GM18870 (cell line): ENCODE measurements at regions not wholly inside any gene's neighbourhood (a gene's known extent, or its start where the extent isn't known, plus 50 kb on each side); places are given as distances from the start of the nearest gene placed in this dataset.

Source experiments
- ATAC-seq: cut with Tn5 transposase; IDR thresholded peaks from one replicate; pipeline ENCODE4 v1.9.1; 2021; ENCODE audit warnings: moderate library complexity; ENCODE audit not compliant: unreplicated experiment

DNA sequence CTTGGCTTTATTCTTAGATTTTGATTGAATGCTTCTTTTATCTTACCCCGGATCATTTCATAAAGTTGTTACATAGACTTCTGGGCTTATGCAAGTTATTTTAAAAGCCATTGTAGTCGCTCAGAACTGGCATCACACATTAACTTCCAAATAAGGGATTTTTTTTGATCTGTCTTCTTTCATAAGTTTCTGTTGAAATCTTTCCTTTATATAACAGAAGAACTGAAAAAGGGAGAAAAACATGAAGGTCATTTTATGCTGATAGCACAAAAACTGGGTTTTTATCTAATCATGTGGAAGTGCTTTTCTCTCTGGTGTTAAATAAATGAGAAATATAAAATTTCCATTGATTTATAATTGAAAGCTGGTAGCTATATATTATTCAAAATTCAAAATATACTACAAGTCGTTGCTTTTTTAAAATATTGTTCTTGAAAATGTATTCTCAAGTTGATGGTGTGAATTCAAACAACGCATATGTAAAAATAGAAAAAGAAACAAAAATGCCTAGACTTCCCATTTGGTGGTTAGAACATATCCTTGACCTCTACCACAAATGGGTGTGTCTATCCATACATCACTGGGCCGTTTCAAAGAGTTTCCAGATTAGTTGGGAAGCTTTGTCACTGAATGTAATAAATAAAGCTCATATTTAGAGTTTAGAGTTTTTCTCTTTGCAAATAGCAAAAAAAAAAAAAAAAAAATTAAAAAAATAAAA, 258.3 kb upstream of the ZPLD1 start:
- no peak for ATAC-seq

DNA sequence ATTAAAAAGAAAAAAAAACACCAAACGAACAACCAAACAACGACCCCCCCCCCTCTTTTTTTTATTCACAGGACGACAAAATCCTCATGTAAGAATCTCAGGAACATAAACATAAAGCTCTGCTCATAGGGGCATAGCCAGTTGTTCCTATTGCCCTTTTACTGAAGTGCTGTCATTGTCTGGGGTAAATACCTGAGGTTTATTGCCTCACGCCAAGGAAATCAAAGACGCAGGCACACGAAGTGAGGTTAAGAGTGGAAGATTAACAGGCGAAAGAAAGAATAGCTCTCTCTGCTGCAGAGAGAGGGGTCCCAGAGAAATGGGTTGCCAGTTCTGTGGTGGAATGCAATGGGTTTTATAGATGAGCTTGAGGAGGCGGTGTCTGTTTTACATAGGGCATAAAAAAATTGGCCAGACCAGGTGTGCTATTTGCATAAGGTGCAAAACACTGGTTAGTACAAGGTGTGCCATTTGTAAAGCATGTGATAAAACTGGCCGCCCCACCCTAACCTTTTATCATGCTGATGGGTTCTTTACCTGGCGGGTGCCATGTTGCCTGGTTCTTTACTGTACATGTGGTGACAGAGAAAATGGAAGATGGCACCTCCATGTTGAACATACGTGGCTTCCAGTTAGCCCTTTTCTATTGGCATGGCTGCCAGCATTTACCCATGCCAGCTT, 257.6 kb upstream of the ZPLD1 start:
- ATAC-seq, result no peak

DNA sequence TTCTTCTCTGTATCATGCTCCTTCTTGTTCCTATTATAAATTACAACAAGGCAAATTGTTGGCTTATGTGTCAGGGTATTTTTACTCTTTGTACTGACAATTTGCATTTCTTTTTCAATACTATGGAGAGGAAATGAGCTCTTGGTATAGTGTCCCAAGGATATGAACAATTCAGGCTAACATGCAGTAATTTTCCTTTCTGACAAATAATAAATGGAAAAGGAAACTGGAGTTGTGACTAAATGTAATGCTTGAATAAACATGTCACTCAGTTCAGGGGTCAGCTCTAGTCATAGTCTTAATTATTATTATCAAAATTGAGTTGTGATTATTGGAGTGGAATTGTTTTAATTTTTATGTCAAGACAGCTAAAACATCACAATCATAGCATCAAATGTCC, 256.0 kb upstream of the ZPLD1 start:
- no peak for ATAC-seq

DNA sequence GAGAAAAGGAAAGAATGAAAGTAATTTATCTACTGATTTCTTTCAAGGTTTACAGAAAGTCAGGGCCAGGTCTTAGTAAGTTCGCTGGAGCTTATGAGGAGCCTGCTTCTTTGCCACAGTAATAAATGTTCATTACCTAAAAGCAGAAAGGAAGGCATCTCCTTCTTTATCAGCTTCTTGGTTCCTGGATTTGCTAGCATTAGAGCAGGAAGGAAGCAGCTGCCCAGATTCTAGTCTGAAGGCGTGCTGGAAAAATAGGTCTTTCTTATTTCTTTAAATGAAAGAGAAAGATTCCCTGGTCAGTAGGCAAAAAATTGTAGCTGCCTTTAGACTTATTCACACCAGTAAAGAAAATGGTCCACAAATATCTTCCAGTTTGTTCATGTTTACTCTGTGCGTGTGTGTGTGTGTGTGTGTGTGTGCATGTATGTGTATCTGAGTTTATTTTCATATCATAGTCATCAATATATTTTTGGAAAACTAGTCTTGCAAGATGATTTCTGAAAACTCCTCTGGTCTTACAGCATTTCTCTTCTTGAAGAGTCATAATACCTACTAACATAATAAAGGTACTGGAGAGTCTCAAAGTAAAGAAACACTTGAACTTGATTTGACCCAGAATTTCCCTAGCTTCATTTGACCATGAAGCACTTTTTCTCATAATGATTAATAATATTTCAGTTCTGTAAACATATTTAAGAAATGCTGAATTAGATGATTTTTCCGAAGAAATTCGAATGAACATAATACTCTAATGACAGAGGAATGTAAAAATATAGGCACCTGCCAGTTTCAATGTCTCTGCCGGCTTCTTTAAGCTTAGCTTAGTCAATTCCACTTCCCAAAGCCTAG, 255.3 kb upstream of the ZPLD1 start:
- ATAC-seq, result peak; percentile 63

DNA sequence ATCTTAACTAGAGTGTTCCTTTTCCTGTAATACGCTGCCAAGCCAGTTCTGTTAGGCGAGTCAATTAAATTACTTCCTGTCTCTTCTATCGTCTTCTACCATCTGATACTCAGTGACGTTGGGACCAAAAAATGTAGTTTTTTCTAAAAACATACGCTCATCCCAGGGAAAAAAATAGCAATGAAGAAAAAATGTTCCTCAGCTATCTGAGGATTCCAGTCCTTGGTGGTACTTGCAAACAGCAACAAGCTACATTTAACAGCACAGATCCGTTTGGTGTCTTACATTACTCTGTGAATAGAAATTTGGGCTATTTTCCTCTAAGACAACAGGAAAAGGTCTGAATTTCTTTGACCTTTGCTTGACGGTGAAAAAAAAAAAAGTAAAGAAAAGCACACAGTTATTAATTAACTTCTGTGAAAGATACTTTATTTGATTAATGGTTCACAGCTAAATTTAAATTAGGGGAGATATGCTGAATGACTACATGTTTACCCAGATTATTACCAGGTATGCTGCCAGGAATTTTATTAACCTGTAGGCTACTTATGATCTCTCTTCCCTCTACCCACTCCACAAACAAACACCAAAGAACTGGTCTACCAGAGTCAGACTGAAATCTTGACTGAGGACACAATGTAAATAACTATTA, 254.4 kb upstream of the ZPLD1 start:
- ATAC-seq, result no peak

DNA sequence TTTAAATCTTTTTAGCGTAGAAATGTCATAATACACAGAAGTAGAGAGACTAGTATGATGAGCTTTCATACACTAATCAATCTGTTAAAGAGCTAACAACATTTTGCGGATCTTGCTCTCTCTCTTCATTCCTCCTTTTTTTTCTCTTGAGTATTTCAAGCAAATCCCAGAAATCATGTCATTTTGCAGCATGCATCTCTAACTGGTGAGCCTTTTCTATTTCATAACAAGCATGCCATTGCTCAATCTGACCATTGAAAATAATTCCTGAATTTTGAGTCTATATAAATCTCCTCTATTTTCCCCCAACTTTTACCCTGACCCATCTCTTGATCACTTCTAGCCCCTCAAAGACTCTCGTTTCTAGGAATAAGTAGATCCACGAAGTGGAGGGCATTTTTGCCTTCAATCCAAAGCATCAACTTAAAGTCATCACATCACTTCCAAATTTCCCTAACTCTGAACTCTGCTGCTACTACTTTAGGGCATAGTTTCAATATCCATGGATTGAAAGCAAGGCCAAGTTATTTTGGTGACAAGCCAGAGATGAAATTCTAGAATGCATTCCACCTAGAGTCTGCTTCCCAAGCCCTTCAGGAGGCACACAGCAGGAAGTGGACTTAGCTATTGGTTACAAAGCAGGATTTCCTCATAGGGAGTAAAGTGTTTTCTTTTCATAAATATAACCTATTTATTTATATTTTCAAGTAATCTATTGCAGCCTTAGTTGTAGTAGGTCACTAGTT, 253.5 kb upstream of the ZPLD1 start:
- no peak for ATAC-seq

DNA sequence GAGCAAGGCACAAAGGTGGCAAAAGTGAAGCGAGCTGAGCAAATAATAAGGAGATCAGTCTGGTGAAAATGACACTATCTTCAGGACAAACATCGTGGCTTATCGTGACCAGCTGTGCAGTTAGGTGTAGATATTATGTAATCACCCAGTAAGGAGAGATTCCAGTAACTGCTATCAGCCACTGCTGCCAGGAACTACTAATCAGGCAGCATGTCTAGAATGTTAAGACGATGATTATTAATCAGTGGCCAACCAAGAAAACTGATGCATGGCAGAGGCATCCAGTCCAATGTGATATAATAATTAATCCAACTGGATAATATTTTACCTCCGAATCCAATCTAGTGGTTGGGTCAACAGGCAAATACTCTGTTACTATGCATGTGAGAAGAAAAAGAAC, 252.7 kb upstream of the ZPLD1 start:
- no peak for ATAC-seq

DNA sequence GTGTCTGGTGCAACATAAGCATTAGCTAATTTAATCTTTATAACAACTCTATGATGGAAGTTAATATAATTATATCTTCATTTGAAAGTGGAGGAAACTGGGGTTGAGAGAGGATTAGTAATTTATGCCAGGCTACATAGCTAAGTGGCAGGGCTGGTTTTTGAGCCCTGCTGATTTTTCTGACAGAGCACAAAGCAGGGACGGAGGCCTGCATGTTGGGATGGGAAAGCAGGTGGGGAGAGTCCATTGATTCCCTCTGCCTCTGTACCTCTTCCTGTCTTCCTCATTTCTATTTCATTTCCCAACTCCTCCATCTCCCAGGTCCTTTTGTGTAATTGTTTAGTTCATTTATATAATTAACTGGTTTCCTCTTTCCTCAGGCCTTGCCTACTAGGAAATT, 251.6 kb upstream of the ZPLD1 start:
- no peak for ATAC-seq

DNA sequence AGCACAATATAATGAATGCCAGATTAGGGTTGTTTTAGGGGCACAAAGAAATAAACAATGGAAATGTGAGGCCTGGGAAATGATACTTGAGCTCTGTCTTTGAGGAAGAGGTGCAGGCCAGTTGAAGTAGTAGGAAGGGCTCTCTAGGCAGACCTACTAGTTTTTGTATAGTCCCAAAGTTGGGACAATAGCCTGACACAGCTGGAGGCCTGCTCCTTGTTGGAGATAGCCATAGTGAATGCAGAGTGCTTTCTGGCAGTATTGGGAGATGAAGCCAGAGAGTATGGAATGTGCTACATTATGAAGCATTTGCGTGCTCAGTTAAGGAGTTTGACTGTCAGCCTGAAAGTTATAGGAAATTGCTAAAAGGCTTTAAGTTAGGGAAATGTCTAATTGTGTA, 251.2 kb upstream of the ZPLD1 start:
- no peak for ATAC-seq

DNA sequence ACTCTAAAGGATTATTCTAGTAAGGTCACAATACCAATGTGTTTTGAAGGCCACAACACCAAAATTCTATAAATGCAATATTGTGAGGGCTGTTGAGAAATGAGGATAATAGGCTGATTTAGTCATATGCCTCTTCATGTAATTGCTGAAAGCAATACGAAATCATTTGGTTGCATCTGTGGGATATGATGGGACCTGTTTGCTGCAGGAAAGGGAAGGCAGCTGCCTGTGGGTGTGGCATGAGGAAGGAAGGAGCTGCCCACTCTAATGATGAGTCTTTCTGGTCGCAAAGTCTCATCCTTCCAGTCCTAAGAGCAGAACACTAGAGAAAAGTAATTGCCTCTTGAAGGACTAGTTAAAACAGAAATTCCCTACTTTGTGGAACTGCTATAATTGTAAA, 245.3 kb upstream of the ZPLD1 start:
- no peak for ATAC-seq

DNA sequence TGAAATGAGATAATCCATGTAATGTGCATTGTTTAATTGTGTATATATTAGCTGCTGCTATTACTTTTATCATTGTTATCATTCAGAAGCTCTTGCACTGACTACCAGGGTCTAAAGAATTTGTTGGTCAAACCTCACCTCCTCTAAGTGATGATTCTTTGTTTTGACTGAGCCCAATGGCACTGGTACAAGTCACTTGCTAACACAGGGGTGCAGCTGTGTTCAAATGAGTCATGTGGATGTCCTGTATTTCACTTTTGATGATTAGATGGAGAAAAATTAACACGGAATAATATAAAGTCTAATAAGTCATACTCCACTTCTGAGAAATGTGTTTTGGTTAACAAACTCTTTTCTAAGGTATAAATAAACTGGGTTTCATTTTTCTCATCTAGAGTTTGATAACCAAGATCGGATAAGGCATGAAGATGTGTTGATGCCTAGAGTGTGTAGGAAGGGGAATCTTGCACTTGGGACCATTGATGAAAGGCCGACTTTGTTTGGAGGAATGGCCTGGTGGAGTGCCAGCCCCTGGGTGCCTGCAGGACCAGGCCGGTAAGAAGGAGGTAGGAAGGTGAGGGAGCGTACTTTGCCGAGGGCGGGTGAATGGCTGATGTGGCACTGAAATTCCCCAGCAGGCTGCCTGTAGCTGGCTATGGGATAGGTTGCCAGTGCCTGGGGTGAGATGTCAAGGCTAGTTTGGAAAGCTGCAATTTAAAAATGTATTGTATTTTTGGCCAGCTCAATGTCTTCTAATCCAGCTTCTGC, 244.7 kb upstream of the ZPLD1 start:
- no peak for ATAC-seq

DNA sequence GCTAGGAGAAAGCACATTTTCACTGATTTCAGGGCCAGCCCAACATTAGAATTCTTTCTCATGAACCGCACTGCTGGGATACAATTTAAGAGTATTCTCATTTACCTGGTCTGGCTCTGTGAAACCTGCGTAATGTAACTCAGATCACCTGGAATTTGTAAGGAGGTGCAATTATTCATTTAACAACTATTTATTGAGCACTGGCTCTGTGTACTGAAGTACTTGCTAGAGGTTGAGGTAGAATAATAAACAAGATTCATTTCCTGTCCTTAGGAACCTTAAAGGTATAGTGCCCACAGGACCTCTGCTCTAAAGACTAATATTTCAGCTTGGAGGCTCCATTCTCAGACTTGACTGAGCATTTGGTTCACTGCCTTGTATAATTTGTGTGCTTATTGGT, 242.2 kb upstream of the ZPLD1 start:
- no peak for ATAC-seq

DNA sequence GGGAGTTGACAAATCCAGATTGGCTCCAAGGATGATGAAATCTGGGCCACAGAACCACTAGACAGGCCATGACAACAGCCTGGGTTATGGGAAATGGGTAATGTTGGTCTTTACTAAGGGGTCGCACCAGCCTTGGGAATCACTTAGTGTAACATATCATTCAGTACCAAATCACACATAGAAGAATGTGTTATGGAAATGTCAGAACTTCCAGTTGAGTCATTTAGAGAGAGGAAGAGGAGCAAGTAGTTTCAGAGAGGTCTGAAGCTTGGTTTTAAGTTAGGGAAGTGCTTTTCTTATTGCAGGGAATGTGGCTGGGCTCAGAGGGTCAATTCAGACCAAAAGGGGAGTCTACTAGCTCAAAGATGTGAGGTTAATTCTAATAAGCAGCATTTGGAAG, 241.6 kb upstream of the ZPLD1 start:
- ATAC-seq, result no peak

DNA sequence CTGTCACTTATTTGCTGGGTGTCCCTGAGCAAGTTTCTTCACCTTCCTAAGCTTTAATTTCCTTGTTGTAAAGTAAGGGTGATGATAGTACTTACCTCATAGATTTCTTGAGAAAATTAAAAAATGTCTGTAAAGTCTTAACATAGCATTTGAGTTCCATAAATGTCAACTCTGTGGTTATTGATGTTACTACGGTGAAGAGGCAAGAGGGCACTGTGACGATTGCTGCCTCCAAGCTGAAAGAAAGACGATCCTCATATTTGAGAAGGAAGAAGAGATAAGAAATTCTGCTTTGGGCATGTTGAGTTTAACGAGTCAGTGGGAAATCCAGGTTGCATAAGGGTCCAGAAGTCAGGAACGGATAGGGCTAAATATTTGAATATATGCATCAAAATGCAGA, 240.8 kb upstream of the ZPLD1 start:
- no peak for ATAC-seq

DNA sequence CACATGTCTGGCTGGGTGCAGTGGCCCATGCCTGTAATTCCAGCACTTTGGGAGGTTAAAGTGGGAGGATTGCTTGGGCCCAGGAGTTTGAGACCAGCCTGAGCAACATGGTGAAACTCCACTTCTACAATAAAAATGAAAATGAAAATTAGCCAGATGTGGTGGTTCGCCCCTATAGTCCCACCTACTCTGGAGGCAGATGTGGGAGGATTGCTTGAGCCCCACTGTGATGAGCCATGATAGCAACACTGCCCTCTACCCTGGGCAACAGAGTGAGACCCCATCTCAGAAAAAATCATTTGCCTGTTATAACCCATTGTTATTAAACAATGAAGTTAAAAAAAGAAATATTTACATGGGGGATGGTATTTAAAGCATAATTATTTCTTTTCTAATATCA, 240.1 kb upstream of the ZPLD1 start:
- no peak for ATAC-seq

DNA sequence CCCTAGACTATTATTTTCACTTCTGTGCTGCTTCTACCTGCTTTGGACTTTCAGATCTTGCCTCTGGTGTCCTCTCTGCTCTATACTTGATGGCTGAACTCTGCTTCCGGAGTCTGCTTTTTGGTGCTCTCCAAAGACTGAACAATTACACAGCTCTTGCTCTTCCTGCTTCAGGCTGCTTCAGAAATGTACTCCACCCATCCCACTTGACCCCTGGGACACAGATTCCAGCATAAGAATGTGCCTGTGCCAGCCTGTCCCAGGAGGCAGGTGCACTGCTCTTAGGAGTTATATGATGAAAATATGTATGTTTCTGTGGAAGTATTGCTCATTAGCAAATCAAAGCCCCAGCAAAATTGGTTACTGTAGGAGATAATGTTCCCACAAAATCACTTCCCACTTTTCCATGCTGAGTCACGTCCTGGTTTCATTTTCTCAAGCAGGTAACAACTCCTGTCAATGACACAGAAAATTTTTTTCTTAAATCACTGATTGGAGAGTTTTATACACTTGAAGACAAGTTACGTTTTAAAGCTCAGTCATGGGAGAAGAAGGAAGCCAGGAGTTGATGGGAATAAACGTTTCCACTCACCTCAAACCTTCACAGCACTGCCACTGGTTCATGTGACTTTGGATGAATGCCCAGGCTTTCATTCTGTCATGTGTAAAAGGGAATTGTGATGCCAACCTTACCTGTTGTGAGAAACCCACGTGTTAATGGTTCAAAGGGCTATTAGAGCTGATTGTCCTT, 239.4 kb upstream of the ZPLD1 start:
- ATAC-seq, result no peak

DNA sequence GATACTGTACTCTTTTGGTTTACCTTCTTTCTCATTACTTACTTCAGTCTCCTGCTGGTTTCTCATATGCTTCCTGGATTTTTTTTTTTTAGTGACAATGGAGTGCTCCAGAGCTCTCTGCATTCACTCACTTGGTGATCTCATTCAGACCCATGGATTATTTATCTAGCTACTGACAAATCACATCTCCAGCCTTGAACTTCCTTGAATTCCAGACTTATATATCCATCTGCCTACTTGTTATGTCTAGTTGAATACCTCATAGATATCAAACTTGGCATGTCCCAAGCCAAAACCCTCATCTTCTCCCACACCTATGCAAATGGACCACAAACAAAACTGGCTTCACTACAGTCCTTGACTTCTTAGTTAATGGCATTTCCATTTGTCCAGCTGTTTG, 234.7 kb upstream of the ZPLD1 start:
- ATAC-seq, result no peak

DNA sequence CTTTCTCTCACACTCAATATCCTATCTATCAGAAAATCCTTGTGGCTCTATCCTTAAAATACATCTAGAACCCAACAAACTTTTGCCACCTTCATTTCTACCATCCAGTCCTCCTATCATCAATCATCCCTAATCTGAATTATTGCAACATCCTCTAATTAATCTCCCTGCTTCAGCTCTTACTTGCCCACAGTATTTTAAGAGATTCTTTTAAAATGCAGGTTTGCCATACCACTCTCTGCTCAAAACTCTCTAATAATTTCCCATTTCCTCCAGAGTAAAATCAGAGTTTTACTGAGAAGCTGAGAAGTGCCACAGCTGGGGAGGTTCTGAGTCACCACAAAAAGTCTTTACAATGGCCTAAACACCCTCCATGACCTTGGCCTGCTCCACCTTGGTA, 234.3 kb upstream of the ZPLD1 start:
- ATAC-seq, result no peak

DNA sequence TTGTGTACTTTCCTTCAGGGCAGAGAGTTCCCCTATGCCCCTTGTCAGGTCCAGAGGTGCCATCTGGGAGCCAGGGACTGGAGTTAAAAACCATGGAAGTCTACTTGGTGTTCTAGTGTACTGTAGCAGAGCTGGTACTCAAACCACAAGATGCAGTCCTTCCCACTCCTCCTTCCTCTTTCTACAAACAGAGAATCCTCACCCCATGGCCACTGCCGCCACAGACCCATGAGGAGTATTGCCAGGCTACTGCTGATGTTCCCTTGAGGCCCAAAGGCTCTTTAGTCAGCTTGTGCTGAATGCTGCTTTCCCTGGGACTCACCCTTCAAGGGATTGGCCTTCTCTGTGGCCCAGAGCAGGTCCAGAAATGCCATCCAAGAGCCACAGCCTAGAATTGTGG, 229.2 kb upstream of the ZPLD1 start:
- ATAC-seq, result no peak
